Fibroblast of villous mesenchyme (primary cell): ENCODE measurements at regions not wholly inside any gene's neighbourhood (a gene's known extent, or its start where the extent isn't known, plus 50 kb on each side); places are given as distances from the start of the nearest gene placed in this dataset.

ENCODE experiments used
- DNase-seq: peaks from one replicate; pipeline ENCODE4 v3.0.0-alpha.2; 2010; ENCODE audit warnings: low read depth
- H3K4me3 ChIP-seq: 2 replicates; pipeline ENCODE4 v1.5.1; 2011; ENCODE audit warnings: low read depth, mild to moderate bottlenecking, low read length
- CTCF ChIP-seq: IDR thresholded peaks from 2 replicates; pipeline ENCODE4 v1.5.1; 2012; ENCODE audit warnings: low read depth, mild to moderate bottlenecking, low read length; ENCODE audit not compliant: insufficient read depth

- TF ChIP-seq CTCF, result no peak
Observed at GRCh38 chr5:148012801-148013200, 51.0 kb upstream of the SPINK5 start.

GRCh38 chr5:148011398-148012137 lies 52.2 kb upstream of the SPINK5 start:
- no peak for TF ChIP-seq CTCF
- peak; percentile 76 for DNase-seq
- no peak overlapping the region for H3K4me3 ChIP-seq

More at GRCh38 chr5:148012801-148013200, 51.0 kb upstream of the SPINK5 start:
- no peak for DNase-seq
- no peak overlapping the region for H3K4me3 ChIP-seq

GRCh38 chr5:148005788-148006520 lies 57.8 kb upstream of the SPINK5 start:
- DNase-seq, result no peak
- no peak overlapping the region for H3K4me3 ChIP-seq
- TF ChIP-seq CTCF, result no peak

GRCh38 chr5:148003226-148003625 lies 60.6 kb upstream of the SPINK5 start:
- no peak for TF ChIP-seq CTCF
- DNase-seq, result no peak
- no peak overlapping the region for H3K4me3 ChIP-seq

- no peak for DNase-seq
- TF ChIP-seq CTCF, result no peak
- no peak overlapping the region for H3K4me3 ChIP-seq
Observed at GRCh38 chr5:148002451-148002850, 61.3 kb upstream of the SPINK5 start.

- no peak for TF ChIP-seq CTCF
- H3K4me3 ChIP-seq, result no peak overlapping the region
- no peak for DNase-seq
Observed at GRCh38 chr5:148000036-148000435, 63.7 kb upstream of the SPINK5 start.
